HG02571 (cell line): ENCODE measurements at regions not wholly inside any gene's neighbourhood (a gene's known extent, or its start where the extent isn't known, plus 50 kb on each side); places are given as distances from the start of the nearest gene placed in this dataset.

ENCODE experiments used
- ATAC-seq: cut with Tn5 transposase; IDR thresholded peaks from one replicate; pipeline ENCODE4 v1.9.1; 2021; ENCODE audit warnings: mild to moderate bottlenecking, moderate library complexity; ENCODE audit not compliant: unreplicated experiment

GRCh38 chr2:221064058-221064854, 507.8 kb downstream of the EPHA4 start:
- ATAC-seq = no peak

- no peak for ATAC-seq
Observed at GRCh38 chr2:221064880-221065279, 507.2 kb downstream of the EPHA4 start.

- no peak for ATAC-seq
Observed at GRCh38 chr2:221068123-221068522, 504.0 kb downstream of the EPHA4 start.

GRCh38 chr2:221070106-221070505, 502.0 kb downstream of the EPHA4 start:
- no peak for ATAC-seq

GRCh38 chr2:221073326-221074049, 498.6 kb downstream of the EPHA4 start:
- no peak for ATAC-seq

GRCh38 chr2:221074238-221074637, 497.9 kb downstream of the EPHA4 start:
- ATAC-seq = no peak

GRCh38 chr2:221075203-221075602, 496.9 kb downstream of the EPHA4 start:
- ATAC-seq = no peak

- no peak for ATAC-seq
Observed at GRCh38 chr2:221077251-221077650, 494.9 kb downstream of the EPHA4 start.

GRCh38 chr2:221077799-221078198, 494.3 kb downstream of the EPHA4 start:
- ATAC-seq = no peak

- ATAC-seq = no peak
Observed at GRCh38 chr2:221085341-221085900, 486.7 kb downstream of the EPHA4 start.

- ATAC-seq = no peak
Observed at GRCh38 chr2:221085936-221086335, 486.2 kb downstream of the EPHA4 start.

- ATAC-seq = no peak
Observed at GRCh38 chr2:221087779-221088178, 484.3 kb downstream of the EPHA4 start.

- no peak for ATAC-seq
Observed at GRCh38 chr2:221088506-221088905, 483.6 kb downstream of the EPHA4 start.

- ATAC-seq = no peak
Observed at GRCh38 chr2:221095356-221095755, 476.7 kb downstream of the EPHA4 start.

GRCh38 chr2:221096706-221097567, 475.2 kb downstream of the EPHA4 start:
- ATAC-seq = no peak

GRCh38 chr2:221097568-221097915, 474.6 kb downstream of the EPHA4 start:
- ATAC-seq = no peak

GRCh38 chr2:221097949-221098348, 474.2 kb downstream of the EPHA4 start:
- no peak for ATAC-seq

GRCh38 chr2:221100467-221101089, 471.5 kb downstream of the EPHA4 start:
- ATAC-seq = no peak

GRCh38 chr2:221102896-221103688, 469.0 kb downstream of the EPHA4 start:
- ATAC-seq = no peak

GRCh38 chr2:221103930-221104329, 468.2 kb downstream of the EPHA4 start:
- no peak for ATAC-seq
